OCI-LY7 (cell line): ENCODE measurements at regions not wholly inside any gene's neighbourhood (a gene's known extent, or its start where the extent isn't known, plus 50 kb on each side); places are given as distances from the start of the nearest gene placed in this dataset.
A peak's percentile ranks its signal among the peaks of the same experiment; 100 is the strongest.
"Not testable (repeated sequence)": the region's sequence is repeated elsewhere in the genome, so short reads cannot be mapped to it uniquely, and the experiment has no call there.

Experiments
- BruUV-seq: library from RNA; stranded (reverse); fragments of 400-500 nt; replicated peaks from 2 replicates; lab custom pipeline; 2021; lab: Mats Ljungman, UMichigan
- CTCF ChIA-PET: fragments of 300-600 bp; sonication (Branson Sonifier 250); formaldehyde crosslinking; loops from one replicate; lab custom pipeline; 2022; ENCODE audit warnings: antibody characterized with exemption; ENCODE audit not compliant: unreplicated experiment; lab: Charles Lee
- POLR2A ChIA-PET: fragments of 300-600 bp; sonication (Branson Sonifier 250); formaldehyde crosslinking; loops from one replicate; lab custom pipeline; 2022; ENCODE audit warnings: antibody characterized with exemption; lab: Charles Lee
- DNase-seq: peaks from one replicate; pipeline ENCODE4 v3.0.0-alpha.2; 2015; ENCODE audit warnings: low spot score
- H2AFZ ChIP-seq: fragments of 200-600 bp; sonication (generic), shearing (Covaris generic); 2 replicates; pipeline ENCODE4 v1.6.1; 2014; ENCODE audit warnings: mild to moderate bottlenecking, antibody characterized with exemption, low read length, moderate library complexity
- H3K27ac ChIP-seq: fragments of 200-600 bp; sonication (generic); 2 replicates; pipeline ENCODE4 v1.5.1; 2014; ENCODE audit warnings: mixed run types, low read depth, mild to moderate bottlenecking, moderate library complexity, low read length, inconsistent platforms; ENCODE audit not compliant: poor library complexity, severe bottlenecking
- H3K36me3 ChIP-seq: fragments of 200-600 bp; sonication (generic); 2 replicates; pipeline ENCODE4 v1.6.1; 2014; ENCODE audit warnings: mild to moderate bottlenecking, antibody characterized with exemption, low read length, moderate library complexity, mixed read lengths; ENCODE audit not compliant: insufficient read depth
- H3K4me1 ChIP-seq: fragments of 200-600 bp; sonication (generic); 2 replicates; pipeline ENCODE4 v1.5.1; 2014; ENCODE audit warnings: mild to moderate bottlenecking, low read length; ENCODE audit not compliant: insufficient read depth, poor library complexity, severe bottlenecking
- H3K4me2 ChIP-seq: fragments of 200-600 bp; sonication (generic); 2 replicates; pipeline ENCODE4 v1.6.1; 2014; ENCODE audit warnings: mild to moderate bottlenecking, low read length
- H3K4me3 ChIP-seq: fragments of 200-600 bp; sonication (generic); 2 replicates; pipeline ENCODE4 v1.5.1; 2014; ENCODE audit warnings: mild to moderate bottlenecking, low read depth, low read length; ENCODE audit not compliant: poor library complexity, severe bottlenecking
- H3K79me2 ChIP-seq: fragments of 200-600 bp; sonication (generic); 2 replicates; pipeline ENCODE4 v1.6.1; 2016; ENCODE audit warnings: low read depth, mild to moderate bottlenecking, low read length, moderate library complexity, mixed read lengths; ENCODE audit not compliant: insufficient read depth
- H3K9me2 ChIP-seq: fragments of 200-600 bp; sonication (generic); 2 replicates; pipeline ENCODE4 v1.6.1; 2016; ENCODE audit warnings: mild to moderate bottlenecking, low read length, mixed read lengths; ENCODE audit not compliant: insufficient read depth
- H3K9me3 ChIP-seq: fragments of 200-600 bp; sonication (generic); 2 replicates; pipeline ENCODE4 v1.6.1; 2014; ENCODE audit warnings: mild to moderate bottlenecking, mixed run types, low read length, mixed read lengths
- H4K20me1 ChIP-seq: fragments of 200-600 bp; sonication (generic); 2 replicates; pipeline ENCODE4 v1.6.1; 2014; ENCODE audit warnings: mild to moderate bottlenecking, antibody characterized with exemption, low read length, moderate library complexity, mixed read lengths; ENCODE audit not compliant: insufficient read depth
- EZH2phosphoT487 ChIP-seq: fragments of 200-600 bp; sonication (generic); IDR thresholded peaks from 2 replicates; pipeline ENCODE4 v1.6.1; 2018; ENCODE audit warnings: low read depth, borderline replicate concordance, mild to moderate bottlenecking, mixed run types, antibody characterized with exemption, low read length, moderate library complexity, mixed read lengths
- intact Hi-C: fragments of 100-400 bp; cut with micrococcal nuclease; formaldehyde crosslinking; loops from one replicate; pipeline ENCODE4 v1.10.0; 2022; ENCODE audit not compliant: unreplicated experiment
- TF ChIP-seq, protein P1 (sequence below): fragments of 200-600 bp; sonication (generic); conservative IDR thresholded peaks from 2 replicates; pipeline ENCODE4 v1.5.1; 2014; ENCODE audit warnings: mild to moderate bottlenecking, antibody characterized with exemption, low read length, moderate library complexity, mixed read lengths

DNA sequence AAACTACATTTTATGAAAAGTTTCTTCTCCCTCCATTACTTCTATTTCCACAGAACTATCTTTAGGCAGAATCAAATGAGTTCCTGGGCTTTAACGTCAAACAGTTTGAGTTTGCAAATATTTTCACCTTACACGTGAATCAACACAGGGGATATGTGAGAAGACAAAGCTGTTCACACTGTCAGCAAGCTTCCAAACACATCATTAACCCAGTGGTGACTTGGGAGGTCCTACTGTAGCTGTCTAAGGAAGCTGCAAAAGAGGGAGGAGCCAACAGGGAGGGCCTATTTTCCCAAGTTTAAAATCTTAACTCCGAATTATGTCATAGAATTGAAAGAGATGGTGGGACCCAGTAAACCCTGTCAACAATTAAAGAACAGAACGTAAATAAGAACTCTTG lies 337.8 kb upstream of the DNAJC19 start:
- Histone ChIP-seq H3K9me3 (no peaks in the 10 kb centered on the region), H3K4me1 (no peaks in the 10 kb centered on the region), H3K79me2 (no peaks in the 10 kb centered on the region), H3K36me3 (no peaks in the 10 kb centered on the region), H3K4me3 (no peak overlapping the region), H2AFZ (no peak overlapping the region), H4K20me1 (no peaks in the 10 kb centered on the region), H3K27ac (no peak overlapping the region), H3K4me2 (no peak overlapping the region), H3K9me2 (no peaks in the 10 kb centered on the region)
- BruUV-seq: no TSS peak
- DNase-seq: no peak
- POLR2A ChIA-PET: interaction anchor here (1.1 kb wide), 1 partner anchor 9 kb away, joined by 3 read pairs; no protein-coding TSS in a partner anchor
- intact Hi-C loops: loop anchor here (5.0 to 10.0 kb wide), 3 partner anchors 917 to 1357 kb away; no protein-coding TSS in a partner anchor
- TF ChIP-seq, protein P1, sequence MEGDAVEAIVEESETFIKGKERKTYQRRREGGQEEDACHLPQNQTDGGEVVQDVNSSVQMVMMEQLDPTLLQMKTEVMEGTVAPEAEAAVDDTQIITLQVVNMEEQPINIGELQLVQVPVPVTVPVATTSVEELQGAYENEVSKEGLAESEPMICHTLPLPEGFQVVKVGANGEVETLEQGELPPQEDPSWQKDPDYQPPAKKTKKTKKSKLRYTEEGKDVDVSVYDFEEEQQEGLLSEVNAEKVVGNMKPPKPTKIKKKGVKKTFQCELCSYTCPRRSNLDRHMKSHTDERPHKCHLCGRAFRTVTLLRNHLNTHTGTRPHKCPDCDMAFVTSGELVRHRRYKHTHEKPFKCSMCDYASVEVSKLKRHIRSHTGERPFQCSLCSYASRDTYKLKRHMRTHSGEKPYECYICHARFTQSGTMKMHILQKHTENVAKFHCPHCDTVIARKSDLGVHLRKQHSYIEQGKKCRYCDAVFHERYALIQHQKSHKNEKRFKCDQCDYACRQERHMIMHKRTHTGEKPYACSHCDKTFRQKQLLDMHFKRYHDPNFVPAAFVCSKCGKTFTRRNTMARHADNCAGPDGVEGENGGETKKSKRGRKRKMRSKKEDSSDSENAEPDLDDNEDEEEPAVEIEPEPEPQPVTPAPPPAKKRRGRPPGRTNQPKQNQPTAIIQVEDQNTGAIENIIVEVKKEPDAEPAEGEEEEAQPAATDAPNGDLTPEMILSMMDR: no peak
- TF ChIP-seq EZH2phosphoT487: no peak
- CTCF ChIA-PET: interaction anchor here (1.0 to 2.3 kb wide), 2 partner anchors 54 to 374 kb away, joined by 4 to 14 read pairs; no protein-coding TSS in a partner anchor

DNA sequence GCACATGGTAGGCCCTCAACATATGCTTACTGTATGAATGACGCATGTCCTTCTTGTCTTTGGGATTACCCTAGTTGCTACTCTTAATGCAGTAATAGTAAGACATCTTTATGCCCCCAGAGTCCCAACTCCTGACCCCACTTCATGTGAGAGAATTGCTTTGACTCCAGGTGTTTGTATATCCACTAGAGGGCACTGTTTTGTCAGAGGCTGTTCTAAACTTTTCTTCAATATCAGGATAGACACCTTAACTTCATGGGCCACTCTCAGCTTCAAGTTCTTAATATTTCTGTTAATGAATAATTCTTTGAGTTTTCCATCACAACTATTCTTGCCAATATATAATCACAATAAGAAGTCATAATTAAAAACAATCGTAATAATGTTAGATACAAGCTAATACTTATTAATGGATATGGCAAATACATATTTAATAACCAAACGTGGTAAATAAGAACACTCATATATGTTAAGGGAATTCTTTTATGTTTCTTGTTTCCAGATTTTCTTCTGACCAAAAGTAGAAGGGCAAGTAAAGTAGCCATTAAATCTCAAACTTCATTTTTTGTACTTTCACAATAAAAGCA lies 337.2 kb upstream of the DNAJC19 start:
- intact Hi-C loops: loop anchor here (1.0 to 10.0 kb wide), 4 partner anchors 374 to 1358 kb away; no protein-coding TSS in a partner anchor
- Histone ChIP-seq H2AFZ (no peak overlapping the region), H3K9me2 (no peaks in the 10 kb centered on the region), H3K4me1 (no peaks in the 10 kb centered on the region), H3K4me2 (no peak overlapping the region), H3K9me3 (no peaks in the 10 kb centered on the region), H3K4me3 (no peak overlapping the region), H3K79me2 (no peaks in the 10 kb centered on the region), H3K36me3 (no peaks in the 10 kb centered on the region), H3K27ac (no peak overlapping the region), H4K20me1 (no peaks in the 10 kb centered on the region)
- peak; percentile 57 for DNase-seq
- no TSS peak for BruUV-seq
- ChIA-PET POLR2A (interaction anchor here (0.6 to 1.1 kb wide), 3 partner anchors 9 to 314 kb away, joined by 3 read pairs; no protein-coding TSS in a partner anchor), CTCF (interaction anchor here (1.0 to 2.3 kb wide), 2 partner anchors 55 to 375 kb away, joined by 4 to 14 read pairs; no protein-coding TSS in a partner anchor)
- no peak for TF ChIP-seq EZH2phosphoT487
- TF ChIP-seq, protein P1: peak; percentile 94

DNA sequence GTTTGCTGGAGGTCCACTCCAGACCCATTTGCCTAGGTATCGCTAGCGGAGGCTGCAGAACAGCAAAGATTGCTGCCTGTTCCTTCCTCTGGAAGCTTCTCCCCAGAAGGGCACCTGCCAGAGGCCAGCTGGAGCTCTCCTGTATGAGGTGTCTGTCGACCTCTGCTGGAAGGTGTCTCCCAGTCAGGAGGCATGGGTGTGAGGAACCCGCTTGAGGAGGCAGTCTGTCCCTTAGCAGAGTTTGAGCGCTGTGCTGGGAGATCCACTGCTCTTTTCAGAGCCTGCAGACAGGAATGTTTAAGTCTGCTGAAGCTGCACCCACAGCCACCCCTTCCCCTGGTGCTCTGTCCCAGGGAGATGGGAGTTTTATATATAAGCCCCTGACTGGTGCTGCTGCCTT lies 335.0 kb upstream of the DNAJC19 start:
- CTCF ChIA-PET, H3K4me2 ChIP-seq: not testable (repeated sequence)

More for the DNA sequence above, 335.0 kb upstream of the DNAJC19 start:
- TF ChIP-seq, protein P1: 0 out of 2 replicates have a peak, but pooled peaks have one; percentile 14
- H3K9me2 ChIP-seq, POLR2A ChIA-PET, H3K79me2 ChIP-seq, H3K36me3 ChIP-seq, H4K20me1 ChIP-seq, H3K27ac ChIP-seq, H2AFZ ChIP-seq, H3K4me1 ChIP-seq, BruUV-seq, H3K9me3 ChIP-seq, H3K4me3 ChIP-seq, DNase-seq: not testable (repeated sequence)
- intact Hi-C loops: loop anchor here (10.0 kb wide), 2 partner anchors 920 to 1360 kb away; no protein-coding TSS in a partner anchor
